T-helper 1 cell treated with Interleukin-12 subunit alpha and Interleukin-12 subunit beta and Interleukin-4 antibody, amounts not matched to agents 30 ng/mL and 1 ng/mL, for 36 hours (primary cell): ENCODE measurements at regions not wholly inside any gene's neighbourhood (a gene's known extent, or its start where the extent isn't known, plus 50 kb on each side); places are given as distances from the start of the nearest gene placed in this dataset.

ENCODE experiments used
- intact Hi-C: fragments of 100-400 bp; cut with micrococcal nuclease; formaldehyde crosslinking; loops from one replicate; pipeline ENCODE4 v1.15.1; 2024

GRCh38 chr11:104365676-104366075 is 201.7 kb upstream of the PDGFD start:
- intact Hi-C loops, result no loop called here

GRCh38 chr11:104361975-104362374 is 198.0 kb upstream of the PDGFD start:
- intact Hi-C loops, result no loop called here

- intact Hi-C loops, result no loop called here
Observed at GRCh38 chr11:104352036-104352435, 188.1 kb upstream of the PDGFD start.

DNA sequence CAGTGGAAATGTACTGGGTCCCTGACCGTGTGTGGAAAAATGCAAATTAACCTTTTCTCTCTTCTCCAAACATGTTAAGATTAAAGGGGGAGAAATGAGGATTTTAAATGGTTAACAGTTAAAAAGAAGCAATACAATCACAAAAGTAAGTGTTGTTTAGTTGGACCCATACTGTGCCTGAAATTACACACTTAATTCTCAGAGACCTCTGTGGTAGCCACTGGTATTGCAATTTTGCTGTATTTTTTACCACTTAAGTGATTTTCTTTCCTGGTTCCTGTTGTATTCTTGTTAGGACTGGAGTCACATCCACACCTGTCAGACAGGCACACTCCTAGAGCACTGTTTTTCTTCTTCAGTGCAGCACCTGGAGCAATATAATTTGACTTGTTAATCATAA is 179.6 kb upstream of the PDGFD start:
- intact Hi-C loops, result no loop called here

GRCh38 chr11:104340590-104340989 is 176.6 kb upstream of the PDGFD start:
- intact Hi-C loops, result no loop called here

DNA sequence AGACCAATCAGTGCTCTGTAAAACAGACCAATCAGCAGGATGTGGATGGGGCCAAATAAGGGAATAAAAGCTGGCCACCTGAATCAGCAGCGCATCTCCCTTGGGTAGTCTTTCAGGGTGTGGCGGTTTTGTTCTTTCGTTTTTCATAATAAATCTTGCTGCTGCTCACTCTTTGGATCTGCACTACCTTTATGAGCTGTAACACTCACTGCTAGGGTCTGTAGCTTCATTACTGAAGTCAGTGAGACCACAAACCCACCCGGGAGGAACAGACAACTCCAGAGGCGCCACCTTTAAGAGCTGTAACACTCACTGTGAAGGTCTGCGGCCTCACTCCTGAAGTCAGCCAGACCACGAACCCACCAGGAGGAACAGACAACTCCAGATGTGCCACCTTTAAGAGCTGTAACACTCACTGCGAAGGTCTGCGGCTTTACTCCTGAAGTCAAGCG is 175.5 kb upstream of the PDGFD start:
- intact Hi-C loops, result no loop called here

DNA sequence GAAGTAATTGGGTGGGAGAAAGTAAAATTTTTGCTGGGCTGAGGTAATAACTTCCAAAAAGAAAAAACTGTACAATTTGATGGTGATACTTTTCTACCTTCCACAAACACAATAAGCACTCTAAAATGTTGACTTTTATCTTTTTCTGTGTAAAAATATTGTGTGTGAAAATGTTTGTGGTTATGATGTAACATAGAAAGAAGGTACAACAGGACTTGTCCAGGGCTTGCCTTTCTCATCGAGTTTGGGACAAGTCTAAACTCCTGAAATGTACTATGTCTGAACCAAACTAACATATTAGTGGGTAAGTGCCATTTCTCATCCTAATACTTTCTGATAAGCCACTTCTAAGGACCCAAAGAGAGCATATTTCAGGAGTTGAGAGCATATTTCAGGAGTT is 174.2 kb upstream of the PDGFD start:
- intact Hi-C loops, result no loop called here

- intact Hi-C loops, result no loop called here
Observed at GRCh38 chr11:104337273-104337672, 173.3 kb upstream of the PDGFD start.

- intact Hi-C loops, result loop anchor here (2.0 kb wide), 1 partner anchor 651 kb away; no protein-coding TSS in a partner anchor
Observed at GRCh38 chr11:104333977-104334376, 170.0 kb upstream of the PDGFD start.

DNA sequence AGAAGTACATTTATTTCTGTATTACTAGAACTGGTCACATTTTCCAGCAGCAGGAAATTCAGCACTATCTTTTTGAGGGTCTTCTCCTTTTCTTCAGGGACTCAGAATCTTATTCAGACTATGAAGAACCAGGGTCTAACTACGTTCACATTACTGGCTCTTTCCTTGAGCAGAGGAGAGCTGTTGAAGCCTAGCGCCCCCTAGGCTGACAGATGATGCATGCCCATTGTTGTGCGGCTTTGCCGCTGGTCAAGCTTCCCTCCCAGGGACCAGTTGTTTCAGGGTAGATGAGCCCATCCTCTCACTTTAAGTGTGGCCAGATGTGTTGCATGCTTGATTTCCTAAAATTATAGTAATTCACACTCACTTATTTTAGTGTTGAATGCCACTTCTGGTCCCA is 168.2 kb upstream of the PDGFD start:
- intact Hi-C loops, result no loop called here

- intact Hi-C loops, result no loop called here
Observed at GRCh38 chr11:104329078-104329665, 165.2 kb upstream of the PDGFD start.

GRCh38 chr11:104328512-104328907 is 164.6 kb upstream of the PDGFD start:
- intact Hi-C loops, result no loop called here

GRCh38 chr11:104327861-104328511 is 164.0 kb upstream of the PDGFD start:
- intact Hi-C loops, result no loop called here

- intact Hi-C loops, result no loop called here
Observed at GRCh38 chr11:104325093-104325492, 161.1 kb upstream of the PDGFD start.

DNA sequence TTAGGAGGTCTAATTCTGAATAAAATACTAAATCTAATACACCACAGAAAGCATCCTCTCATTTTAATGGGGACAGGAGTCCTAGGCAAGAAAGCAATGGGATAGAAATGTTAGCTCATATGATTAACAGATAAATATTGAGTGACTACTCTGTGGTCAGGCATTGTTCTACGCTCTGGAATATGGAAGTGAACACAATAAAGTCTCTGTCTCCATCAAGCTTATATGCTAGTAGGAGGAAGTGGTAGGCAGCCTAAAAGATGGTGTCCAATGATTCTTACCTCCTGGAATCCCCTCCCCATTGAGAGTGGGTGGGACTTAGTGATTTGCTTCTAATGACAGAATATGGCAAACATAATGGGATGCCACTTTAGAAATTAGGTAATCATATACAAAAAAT is 160.3 kb upstream of the PDGFD start:
- intact Hi-C loops, result no loop called here

- intact Hi-C loops, result no loop called here
Observed at GRCh38 chr11:104323841-104324240, 159.9 kb upstream of the PDGFD start.

DNA sequence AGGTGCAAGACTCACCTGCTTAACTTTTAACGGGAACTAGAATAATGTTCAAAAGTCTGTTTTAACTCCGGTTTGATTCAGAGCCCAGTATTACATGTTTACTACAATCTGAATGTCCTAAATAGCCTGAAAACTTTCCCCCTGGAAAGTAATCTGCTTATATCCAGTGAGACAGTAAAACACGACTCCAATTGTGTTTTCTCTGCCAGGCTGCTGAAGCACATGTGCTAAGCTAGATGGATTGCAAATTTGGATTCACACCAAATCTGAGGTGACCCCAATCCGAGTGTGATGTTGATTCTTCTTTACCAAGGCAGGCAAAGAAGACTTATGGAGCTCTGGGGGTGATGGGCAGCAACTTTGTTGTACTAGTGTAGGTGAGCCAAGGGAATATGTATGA is 158.7 kb upstream of the PDGFD start:
- intact Hi-C loops, result no loop called here

DNA sequence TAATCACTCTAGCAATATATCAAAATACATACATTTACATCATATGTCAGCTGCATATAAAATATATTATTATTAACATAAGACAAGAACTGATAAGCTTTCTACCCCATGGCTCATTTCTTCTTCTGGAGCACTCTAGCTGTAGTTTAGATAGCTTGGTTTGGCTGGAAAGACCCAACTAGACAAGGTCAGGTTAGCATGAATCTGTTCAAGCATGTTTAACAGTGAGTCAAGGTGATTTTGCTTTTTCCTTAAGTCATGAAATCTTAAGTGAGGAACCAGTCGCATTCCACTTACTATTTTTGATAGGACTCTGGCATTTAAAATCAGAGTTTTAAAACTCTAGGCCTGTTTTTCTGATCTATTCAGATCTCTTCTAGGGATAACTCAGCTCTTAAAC is 157.0 kb upstream of the PDGFD start:
- intact Hi-C loops, result no loop called here

- intact Hi-C loops, result no loop called here
Observed at GRCh38 chr11:104320097-104320496, 156.2 kb upstream of the PDGFD start.

GRCh38 chr11:104319396-104319795 is 155.4 kb upstream of the PDGFD start:
- intact Hi-C loops, result no loop called here

GRCh38 chr11:104306862-104307474 is 143.0 kb upstream of the PDGFD start:
- intact Hi-C loops, result no loop called here

- intact Hi-C loops, result no loop called here
Observed at GRCh38 chr11:104301776-104302175, 137.8 kb upstream of the PDGFD start.

DNA sequence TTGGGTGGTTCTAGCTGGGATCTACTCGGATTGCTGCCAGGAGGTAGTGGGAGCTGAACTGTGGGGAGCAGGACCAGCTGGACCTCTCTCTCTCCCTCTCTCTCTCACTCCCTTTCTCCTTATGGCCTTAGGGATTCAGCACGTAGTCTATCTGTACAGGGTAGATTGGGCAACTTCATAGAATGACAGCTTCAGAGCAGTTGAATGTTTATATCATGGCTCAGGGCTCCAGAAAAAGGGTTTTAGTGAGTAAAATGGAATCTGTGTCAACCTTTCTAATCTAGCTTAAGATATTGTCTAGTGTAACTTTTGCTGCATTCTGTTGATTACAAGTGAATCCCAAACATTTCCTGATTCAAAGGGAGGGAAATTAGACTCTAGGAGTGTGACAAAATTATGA is 127.7 kb upstream of the PDGFD start:
- intact Hi-C loops, result no loop called here
